HG02588 (cell line): ENCODE measurements at regions not wholly inside any gene's neighbourhood (a gene's known extent, or its start where the extent isn't known, plus 50 kb on each side); places are given as distances from the start of the nearest gene placed in this dataset.

Source experiments
- ATAC-seq: cut with Tn5 transposase; IDR thresholded peaks from one replicate; pipeline ENCODE4 v1.9.1; 2021; ENCODE audit warnings: mild to moderate bottlenecking, moderate library complexity; ENCODE audit not compliant: unreplicated experiment

DNA sequence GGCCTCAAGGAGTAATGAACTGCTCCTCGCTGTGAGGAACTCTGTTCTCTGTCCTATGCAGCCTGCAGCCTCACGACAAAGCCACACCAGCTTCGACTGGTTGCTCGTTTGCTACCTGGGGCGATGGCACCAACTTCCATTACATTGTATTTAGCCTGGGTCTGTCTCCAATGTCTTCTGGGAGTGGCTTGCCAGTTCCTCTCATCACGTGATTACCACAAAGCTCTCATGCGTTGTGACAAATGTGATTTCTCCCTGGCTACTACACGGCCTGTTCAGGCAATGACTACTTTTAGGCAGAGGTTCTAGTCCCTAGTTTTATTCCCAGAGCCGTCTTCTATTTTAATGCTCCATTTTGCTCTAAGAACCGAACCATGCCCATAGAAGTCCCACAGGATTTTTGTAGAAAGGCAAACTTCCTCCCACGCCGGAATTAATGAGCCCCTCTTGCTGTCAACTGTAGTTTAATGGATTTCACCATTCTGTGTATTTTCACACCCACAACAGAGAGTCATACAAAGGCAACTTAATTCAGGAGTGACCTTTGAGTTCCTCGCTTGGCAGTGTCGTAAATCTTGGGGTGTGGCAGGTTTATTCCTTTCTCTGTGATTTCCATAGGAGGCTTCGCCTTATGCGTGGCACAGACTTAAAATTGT lies 351.9 kb downstream of the EFNB2 start:
- no peak for ATAC-seq

DNA sequence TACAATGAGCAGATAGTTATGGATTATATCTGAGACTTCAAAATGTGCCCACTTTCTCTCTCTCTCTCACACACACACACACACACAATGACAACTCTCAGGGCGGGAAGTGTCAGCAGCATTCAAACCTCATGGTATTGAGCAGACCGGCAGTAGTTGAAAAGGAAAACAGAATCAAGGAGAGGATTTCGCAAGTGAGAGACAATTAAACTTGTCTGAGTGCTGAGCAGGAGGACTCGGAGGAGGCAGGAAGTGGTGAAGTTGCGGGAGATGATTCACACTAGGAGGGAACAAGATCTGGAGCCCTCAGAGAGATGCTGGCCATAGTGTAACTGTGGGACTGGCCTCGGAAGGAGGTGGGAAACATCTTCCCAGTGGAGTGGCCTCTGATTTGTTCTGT lies 353.1 kb downstream of the EFNB2 start:
- ATAC-seq: no peak

- ATAC-seq: no peak
Measured at GRCh38 chr13:106178816-106179215, 356.6 kb downstream of the EFNB2 start.

- ATAC-seq: no peak
Measured at GRCh38 chr13:106177146-106177545, 358.3 kb downstream of the EFNB2 start.

GRCh38 chr13:106176117-106176516 lies 359.3 kb downstream of the EFNB2 start:
- no peak for ATAC-seq

- ATAC-seq: no peak
Measured at GRCh38 chr13:106173891-106174610, 361.4 kb downstream of the EFNB2 start.

DNA sequence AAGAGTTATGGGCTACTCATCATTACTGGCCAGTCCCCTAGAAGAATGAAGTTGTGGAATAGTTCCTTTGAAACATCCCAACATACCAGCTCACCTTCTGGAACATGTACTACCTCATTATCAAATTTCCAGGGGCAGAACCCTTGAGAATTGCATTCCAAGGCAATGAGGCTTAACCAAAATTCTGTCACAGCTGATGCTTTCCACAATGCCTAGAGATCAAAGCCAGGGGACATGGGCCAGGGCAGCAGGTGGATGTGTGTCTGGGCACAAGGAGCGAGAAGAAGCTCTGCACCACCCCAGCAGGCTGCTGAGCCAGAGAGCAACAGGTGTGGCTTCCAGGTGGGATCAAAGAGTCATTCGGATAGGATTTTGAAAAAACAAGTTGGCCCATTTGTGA lies 362.1 kb downstream of the EFNB2 start:
- ATAC-seq: no peak

DNA sequence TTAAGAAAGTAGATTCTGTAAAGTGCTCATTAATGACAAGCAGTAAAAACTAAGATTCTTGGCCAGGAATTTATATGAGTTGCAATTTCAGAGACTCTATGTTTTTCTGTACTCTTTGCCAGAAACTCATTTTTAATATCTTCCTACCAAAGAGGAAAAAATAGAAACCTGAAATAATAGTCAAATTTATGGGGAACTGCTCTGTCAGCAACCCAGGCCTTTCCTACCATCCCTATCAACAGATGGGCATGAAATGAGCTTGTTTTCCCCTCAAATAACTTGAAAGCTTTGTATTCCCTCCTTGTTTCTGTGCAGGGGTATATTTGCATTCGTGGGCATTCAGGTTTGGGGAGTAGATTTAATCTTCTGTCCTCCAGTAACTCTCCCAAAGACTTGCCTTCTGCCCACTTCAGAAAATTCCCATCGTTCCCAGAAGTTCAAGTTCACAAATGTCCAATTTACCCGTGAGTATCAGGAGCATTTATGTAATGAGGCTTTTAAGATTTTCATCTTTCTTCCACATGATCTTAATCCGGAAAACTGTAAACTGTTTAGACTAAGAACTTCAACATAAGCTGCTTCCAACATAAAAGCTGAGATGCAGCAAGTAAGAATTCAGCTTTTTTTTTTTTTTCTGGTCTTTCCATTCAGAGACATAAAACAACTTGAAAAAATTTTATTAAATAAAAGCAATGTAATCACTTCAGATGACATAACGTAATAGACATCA lies 363.1 kb downstream of the EFNB2 start:
- no peak for ATAC-seq

GRCh38 chr13:106163426-106163825 lies 372.0 kb downstream of the EFNB2 start:
- no peak for ATAC-seq

DNA sequence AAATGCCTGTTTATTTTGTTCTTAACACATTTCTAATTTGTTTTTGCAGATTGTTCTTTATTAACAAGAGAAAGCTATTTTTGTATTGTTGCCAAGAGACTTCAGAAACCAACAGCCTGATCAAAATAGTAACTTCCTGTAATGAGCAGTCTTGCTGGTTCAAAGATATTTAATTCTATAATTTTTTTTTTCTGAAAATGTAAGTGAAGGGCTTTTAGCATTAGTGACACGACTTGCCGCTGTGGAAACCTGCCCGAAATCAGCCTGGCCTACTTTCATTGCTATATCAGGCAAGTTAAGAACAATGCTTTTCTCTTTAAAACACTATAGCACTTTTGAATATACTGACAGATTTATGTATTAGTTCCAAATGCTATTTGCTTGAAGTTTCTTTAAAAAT lies 374.3 kb downstream of the EFNB2 start:
- ATAC-seq: no peak

- ATAC-seq: no peak
Measured at GRCh38 chr13:106159295-106160195, 375.9 kb downstream of the EFNB2 start.

DNA sequence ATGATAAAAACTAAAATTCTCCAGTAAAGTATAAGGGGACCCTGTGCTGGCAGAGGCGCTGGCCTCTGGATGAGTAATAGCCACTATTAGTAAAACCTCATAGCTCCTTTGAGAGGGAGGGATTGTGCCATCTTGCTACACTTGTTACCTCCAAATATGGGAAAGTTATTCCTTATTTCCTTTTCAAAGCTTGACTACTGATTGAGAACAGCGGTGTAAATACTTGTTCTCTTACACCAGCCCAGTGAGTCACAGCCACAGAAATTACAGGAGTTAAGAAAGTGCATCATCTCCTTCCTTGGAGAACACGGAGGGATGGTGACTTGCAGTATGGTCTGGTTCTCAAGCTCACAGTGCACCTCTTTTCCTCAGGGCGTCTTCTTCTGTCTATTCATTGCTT lies 379.0 kb downstream of the EFNB2 start:
- no peak for ATAC-seq

- ATAC-seq: no peak
Measured at GRCh38 chr13:106155411-106155810, 380.1 kb downstream of the EFNB2 start.

DNA sequence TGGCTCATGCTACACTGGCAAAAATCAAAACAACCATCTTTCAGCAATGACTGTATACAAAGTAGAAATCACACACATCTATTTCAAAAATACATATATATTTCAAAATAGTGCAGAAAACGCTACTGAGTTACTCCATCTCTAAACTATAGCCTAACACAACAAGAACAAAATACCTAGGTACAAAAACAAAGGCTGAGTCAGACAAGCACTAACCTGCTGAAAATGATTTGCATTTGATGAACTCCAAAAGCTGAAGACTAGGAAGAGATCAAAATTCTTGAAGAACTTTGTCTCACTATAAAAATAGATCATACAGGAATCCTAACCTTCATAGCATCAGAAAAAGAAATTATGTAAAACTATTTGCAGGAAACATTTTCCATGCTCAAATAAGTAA lies 381.6 kb downstream of the EFNB2 start:
- no peak for ATAC-seq

DNA sequence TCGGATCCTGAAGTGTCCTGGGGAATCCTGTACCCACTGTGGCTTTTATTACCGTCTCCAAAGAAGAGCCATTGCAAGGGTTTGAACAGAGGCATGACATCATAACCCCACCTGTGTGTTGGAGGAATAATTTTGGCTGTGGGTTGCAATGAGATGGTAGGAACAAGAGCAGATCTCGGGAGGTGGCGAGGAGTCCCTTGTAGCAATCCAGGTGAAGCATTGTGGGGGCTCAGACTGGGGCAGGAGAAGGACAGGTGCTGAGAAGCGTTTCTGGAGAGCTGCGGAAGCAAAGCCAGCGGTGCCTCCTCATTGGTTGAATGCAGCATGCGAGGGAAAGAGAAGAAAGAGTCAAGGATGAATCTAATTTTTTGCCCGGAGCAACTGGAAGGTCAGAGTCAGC lies 382.4 kb downstream of the EFNB2 start:
- no peak for ATAC-seq

DNA sequence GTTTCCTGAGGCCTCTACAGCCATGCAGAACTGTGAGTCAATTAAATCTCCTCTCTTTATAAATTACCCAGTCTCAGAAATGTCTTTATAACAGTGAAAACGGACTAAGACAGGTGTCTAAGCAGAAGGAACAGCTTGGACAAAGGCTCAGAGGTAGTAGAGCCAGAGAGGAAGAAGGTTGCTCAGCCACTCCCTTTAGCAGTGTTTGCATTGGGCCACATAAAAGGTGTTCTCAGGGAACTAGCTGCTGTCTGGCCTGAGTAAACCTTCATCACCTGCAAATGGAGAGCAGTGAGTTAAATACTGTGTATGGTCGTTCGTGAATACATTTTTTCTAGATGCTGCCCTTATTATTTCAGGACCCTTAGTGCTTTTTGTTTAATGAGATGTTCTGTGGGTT lies 383.4 kb downstream of the EFNB2 start:
- no peak for ATAC-seq

- ATAC-seq: no peak
Measured at GRCh38 chr13:106151056-106151699, 384.3 kb downstream of the EFNB2 start.

- no peak for ATAC-seq
Measured at GRCh38 chr13:106145997-106146864, 389.2 kb downstream of the EFNB2 start.

GRCh38 chr13:106145070-106145469 lies 390.4 kb downstream of the EFNB2 start:
- ATAC-seq: no peak
